Peyer's patch (tissue), 4 donors: ENCODE measurements at regions not wholly inside any gene's neighbourhood (a gene's known extent, or its start where the extent isn't known, plus 50 kb on each side); places are given as distances from the start of the nearest gene placed in this dataset.

Source experiments
- DNase-seq, 3 donors: peaks; one replicate each; pipeline ENCODE4 v3.0.0-alpha.2; 2017 to 2019
- H3K27ac ChIP-seq, 4 donors: fragments of 200-600 bp; sonication (generic); one replicate each; pipeline ENCODE4 v1.5.1; 2016 to 2019
- H3K27me3 ChIP-seq, 2 donors: fragments of 200-600 bp; sonication (generic); one replicate each; pipeline ENCODE4 v1.5.1; 2019
- H3K36me3 ChIP-seq, 3 donors: fragments of 200-600 bp; sonication (generic); one replicate each; pipeline ENCODE4 v1.5.1; 2016 to 2019
- H3K4me1 ChIP-seq, 4 donors: fragments of 200-600 bp; sonication (generic); one replicate each; pipeline ENCODE4 v1.5.1; 2016 to 2019
- H3K4me3 ChIP-seq, 4 donors: fragments of 200-600 bp; sonication (generic); 1 replicate in 3 of 4; 2 replicates in 1 of 4; pipeline ENCODE4 v1.5.1; 2016 to 2019; ENCODE audit warnings: mild to moderate bottlenecking in 1 of 4
- H3K9me3 ChIP-seq, 4 donors: fragments of 200-600 bp; sonication (generic); one replicate each; pipeline ENCODE4 v1.5.1; 2016 to 2019; ENCODE audit warnings: mild to moderate bottlenecking in 1 of 4
- POLR2A ChIP-seq, 2 donors: fragments of 450-650 bp; IDR thresholded peaks; one replicate each; pipeline ENCODE4 v1.5.1; 2017; ENCODE audit warnings: antibody characterized with exemption in 2 of 2, mild to moderate bottlenecking in 2 of 2, moderate library complexity in 2 of 2
- TF ChIP-seq, protein P1 (sequence below), 6 experiments: fragments of 450-650 bp in 4 of 6; fragments of 200-600 bp in 2 of 6; sonication (generic) in 1 of 6; IDR thresholded peaks; one replicate each; pipeline ENCODE4 v1.5.1; 2017 to 2019; ENCODE audit warnings: antibody characterized with exemption in 6 of 6, mild to moderate bottlenecking in 3 of 6, moderate library complexity in 1 of 6

DNA sequence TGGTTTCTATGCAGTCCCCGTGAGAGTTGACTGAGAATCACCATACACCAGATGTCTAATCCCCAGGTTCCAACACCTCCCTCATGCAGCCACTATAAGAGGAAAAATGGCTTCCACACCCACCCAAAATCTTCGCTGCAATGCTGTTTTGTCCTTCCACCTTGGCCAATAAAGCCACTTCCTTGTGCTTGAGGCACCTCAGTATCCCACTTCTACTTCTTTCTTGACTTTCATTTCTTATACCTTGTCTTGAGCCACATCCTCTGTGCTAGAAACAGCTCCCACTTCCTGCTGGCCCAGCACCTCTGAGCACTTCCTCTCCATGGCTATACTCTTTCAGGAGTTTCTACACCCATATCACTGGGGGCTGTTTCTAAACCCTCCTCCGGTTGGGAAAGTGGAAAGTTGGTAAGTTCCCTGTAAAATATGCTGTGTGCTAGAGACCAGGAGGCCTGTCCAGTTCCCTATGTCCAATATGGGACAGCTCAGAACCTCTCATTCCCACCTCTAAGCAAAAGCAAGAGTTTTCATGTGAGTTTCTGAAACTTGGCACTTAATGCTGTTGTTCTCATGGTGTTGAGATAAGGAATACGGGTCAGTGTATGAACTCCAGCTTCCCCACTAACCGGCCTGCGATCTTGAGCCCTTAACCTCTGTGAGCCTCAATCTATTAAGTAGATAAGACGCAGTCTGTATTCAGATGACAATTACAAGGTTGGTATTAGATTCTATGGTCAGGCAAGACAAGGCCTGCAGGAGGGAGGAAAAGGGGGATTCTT, 209.1 kb upstream of the ID2 start:
- Histone ChIP-seq H3K9me3 (no peaks in the 10 kb centered on the region), H3K4me3 (no peak overlapping the region), H3K36me3 (no peaks in the 10 kb centered on the region), H3K4me1 (peaks cover 9 to 33% (median 17%) of the 10 kb centered on the region in 4 donors), H3K27ac (peak overlapping the region in 3 of 4 donors; percentile 27 to 65 (median 39)), H3K27me3 (no peaks in the 10 kb centered on the region)
- peak in 2 of 3 donors; percentile 40 to 79 for DNase-seq
- TF ChIP-seq POLR2A (IDR thresholded peaks at IDR 0.05) = no peak

DNA sequence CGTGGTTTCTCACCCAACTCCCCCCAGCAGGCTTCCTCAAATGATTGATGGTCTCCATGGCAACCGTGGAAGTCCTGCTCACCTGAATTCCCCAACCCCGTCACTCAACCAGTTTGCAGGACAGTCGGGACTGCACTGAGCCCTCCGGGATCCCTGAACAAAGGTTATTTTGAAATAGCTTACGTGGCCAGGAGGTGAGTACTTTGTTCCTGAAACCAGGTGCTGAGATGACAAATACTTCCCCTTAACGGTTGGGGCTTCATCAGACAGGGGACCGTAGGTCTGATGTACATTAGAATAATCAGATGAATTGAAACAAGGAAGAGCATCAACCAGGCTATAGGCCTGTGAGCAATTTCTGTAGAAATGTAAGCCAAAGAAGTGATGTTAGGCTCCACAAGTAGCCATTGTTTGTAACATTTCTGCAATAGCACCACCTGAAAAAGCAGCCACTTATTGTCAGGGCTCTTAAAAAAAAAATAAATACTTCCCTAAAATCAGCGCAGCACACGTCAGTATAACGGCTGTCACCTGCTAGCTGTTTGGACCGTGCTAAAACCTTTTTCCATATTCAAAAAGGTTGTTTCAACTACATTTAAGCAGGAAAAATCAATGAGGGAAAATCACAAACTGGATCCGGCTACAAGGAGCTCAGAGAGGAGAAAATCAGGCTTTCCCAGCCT, 206.4 kb upstream of the ID2 start:
- peak in 1 of 3 donors; percentile 75 for DNase-seq
- Histone ChIP-seq H3K27ac (peak overlapping the region; percentile 6 to 87 (median 58)), H3K36me3 (no peaks in the 10 kb centered on the region), H3K9me3 (no peaks in the 10 kb centered on the region), H3K4me3 (no peak overlapping the region), H3K27me3 (no peaks in the 10 kb centered on the region), H3K4me1 (peaks cover 9 to 52% (median 24%) of the 10 kb centered on the region in 4 donors)
- no peak for TF ChIP-seq POLR2A (IDR thresholded peaks at IDR 0.05)
- TF ChIP-seq, protein P1, sequence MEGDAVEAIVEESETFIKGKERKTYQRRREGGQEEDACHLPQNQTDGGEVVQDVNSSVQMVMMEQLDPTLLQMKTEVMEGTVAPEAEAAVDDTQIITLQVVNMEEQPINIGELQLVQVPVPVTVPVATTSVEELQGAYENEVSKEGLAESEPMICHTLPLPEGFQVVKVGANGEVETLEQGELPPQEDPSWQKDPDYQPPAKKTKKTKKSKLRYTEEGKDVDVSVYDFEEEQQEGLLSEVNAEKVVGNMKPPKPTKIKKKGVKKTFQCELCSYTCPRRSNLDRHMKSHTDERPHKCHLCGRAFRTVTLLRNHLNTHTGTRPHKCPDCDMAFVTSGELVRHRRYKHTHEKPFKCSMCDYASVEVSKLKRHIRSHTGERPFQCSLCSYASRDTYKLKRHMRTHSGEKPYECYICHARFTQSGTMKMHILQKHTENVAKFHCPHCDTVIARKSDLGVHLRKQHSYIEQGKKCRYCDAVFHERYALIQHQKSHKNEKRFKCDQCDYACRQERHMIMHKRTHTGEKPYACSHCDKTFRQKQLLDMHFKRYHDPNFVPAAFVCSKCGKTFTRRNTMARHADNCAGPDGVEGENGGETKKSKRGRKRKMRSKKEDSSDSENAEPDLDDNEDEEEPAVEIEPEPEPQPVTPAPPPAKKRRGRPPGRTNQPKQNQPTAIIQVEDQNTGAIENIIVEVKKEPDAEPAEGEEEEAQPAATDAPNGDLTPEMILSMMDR (IDR thresholded peaks at IDR 0.05) = no peak

DNA sequence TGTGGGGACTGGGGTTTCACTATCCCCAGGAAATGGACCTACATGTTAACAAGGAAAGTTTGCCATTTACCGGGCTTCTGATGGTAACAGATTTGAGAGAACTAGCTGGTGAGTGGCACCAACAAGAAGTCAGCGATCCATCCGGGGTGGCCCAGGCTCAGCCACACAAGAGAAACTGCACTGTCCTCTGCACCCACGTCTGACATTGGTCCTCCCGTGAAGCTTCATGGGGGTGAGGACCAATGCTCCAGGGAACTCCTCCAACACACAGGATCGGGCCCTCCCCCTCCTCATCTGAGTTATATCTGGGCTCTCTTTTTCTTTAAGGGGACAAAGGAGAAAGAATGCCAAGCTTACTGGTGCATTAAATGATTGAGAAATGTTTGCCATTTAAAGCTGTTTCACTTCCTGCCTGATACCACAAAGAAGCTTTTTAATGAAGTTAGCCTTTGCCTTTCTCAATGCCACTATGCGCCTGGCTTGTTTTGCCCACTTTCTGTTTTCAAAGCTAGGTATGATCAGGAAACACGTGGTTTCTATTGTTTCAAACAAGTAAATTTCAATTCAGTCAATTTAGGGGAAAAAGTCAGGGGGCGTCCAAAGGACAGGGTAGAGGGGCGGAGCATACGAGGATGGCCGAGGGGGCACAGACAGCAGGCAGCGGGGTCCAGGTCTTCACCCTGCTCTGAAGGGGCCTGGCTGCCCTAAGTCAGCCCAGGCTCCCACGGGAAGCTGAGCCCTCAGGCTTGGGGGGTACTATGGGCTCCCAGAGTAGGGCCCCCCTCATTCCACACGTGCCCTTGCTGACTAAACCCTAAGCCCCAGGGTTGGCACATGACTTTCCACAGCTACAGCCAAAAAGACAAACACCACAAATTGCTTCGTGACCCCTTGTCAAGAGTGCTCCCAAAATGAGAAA, 204.0 kb upstream of the ID2 start:
- peaks cover 9 to 44% (median 19%) of the 10 kb centered on the region in 4 donors for H3K4me1 ChIP-seq
- peak overlapping the region; percentile 45 to 83 (median 59) for H3K27ac ChIP-seq

DNA sequence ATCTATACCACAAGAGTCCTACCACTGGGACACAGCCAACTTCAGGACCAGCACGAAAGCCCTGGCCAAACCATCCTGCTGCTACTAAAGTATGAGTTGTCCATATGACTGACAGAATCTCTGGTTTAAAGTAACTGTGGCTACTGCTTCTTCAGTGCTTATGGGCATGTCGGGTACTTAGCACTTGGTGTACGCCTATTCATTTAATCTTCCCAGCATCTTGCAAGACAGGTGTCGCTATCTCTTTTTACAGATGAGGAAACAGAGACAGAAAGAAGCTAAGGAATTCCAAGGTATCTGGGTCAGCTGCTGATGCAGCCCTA, 203.4 kb upstream of the ID2 start:
- no peak overlapping the region for H3K4me3 ChIP-seq
- no peaks in the 10 kb centered on the region for H3K9me3 ChIP-seq
- H3K27ac ChIP-seq = peak overlapping the region; percentile 45 to 83 (median 59)
- no peak for DNase-seq
- H3K27me3 ChIP-seq = no peaks in the 10 kb centered on the region
- H3K36me3 ChIP-seq = no peaks in the 10 kb centered on the region
- no peak for TF ChIP-seq POLR2A (IDR thresholded peaks at IDR 0.05)
- TF ChIP-seq, protein P1 (IDR thresholded peaks at IDR 0.05) = no peak
- peaks cover 9 to 40% (median 19%) of the 10 kb centered on the region in 4 donors for H3K4me1 ChIP-seq

More for the DNA sequence above, 204.0 kb upstream of the ID2 start:
- peak in 2 of 3 donors; percentile 58 to 63 for DNase-seq
- H3K36me3 ChIP-seq = no peaks in the 10 kb centered on the region
- H3K4me3 ChIP-seq = no peak overlapping the region
- H3K9me3 ChIP-seq = no peaks in the 10 kb centered on the region
- TF ChIP-seq, protein P1 (IDR thresholded peaks at IDR 0.05) = no peak
- TF ChIP-seq POLR2A (IDR thresholded peaks at IDR 0.05) = no peak
- no peaks in the 10 kb centered on the region for H3K27me3 ChIP-seq

DNA sequence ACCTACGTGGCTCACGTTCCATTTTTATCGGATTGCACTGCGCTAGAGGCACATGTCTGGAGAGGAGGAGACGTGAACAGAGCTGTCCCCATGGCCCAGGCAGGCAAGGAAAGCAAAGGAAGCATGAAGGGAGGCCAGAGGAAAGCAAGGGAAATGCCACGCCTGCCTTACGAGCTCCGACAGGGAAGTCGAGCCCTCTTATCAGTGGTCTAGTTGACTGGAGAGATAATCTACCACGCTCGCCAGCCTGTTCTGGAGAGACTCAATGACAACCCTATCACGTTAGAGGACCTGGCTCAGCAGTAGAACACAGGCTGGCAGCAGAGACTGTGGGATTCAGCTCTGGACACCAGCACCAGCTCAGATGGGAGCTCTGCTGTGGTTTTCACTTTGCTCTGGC, 202.6 kb upstream of the ID2 start:
- Histone ChIP-seq H3K27ac (peak overlapping the region in 1 of 4 donors; percentile 9), H3K4me1 (peaks cover 9 to 40% (median 19%) of the 10 kb centered on the region in 4 donors), H3K9me3 (no peaks in the 10 kb centered on the region), H3K36me3 (no peaks in the 10 kb centered on the region), H3K27me3 (no peaks in the 10 kb centered on the region), H3K4me3 (no peak overlapping the region)
- peak in 1 of 3 donors; percentile 55 for DNase-seq
- TF ChIP-seq, protein P1 (IDR thresholded peaks at IDR 0.05) = no peak
- TF ChIP-seq POLR2A (IDR thresholded peaks at IDR 0.05) = no peak
